Mesendoderm (in vitro differentiated cells): ENCODE measurements at regions not wholly inside any gene's neighbourhood (a gene's known extent, or its start where the extent isn't known, plus 50 kb on each side); places are given as distances from the start of the nearest gene placed in this dataset.

Source experiments
- DNase-seq: peaks from one replicate; pipeline ENCODE4 v3.0.0; 2013
- H2AK5ac ChIP-seq: 2 replicates; pipeline ENCODE4 v1.6.1; 2013; ENCODE audit warnings: low read length, inconsistent platforms
- H2BK120ac ChIP-seq: 2 replicates; pipeline ENCODE4 v1.6.1; 2013; ENCODE audit warnings: low read depth, mild to moderate bottlenecking, low read length, moderate library complexity, mixed read lengths
- H2BK15ac ChIP-seq: replicated peaks from 2 replicates; pipeline ENCODE4 v1.6.1; 2013; ENCODE audit warnings: low read depth, mild to moderate bottlenecking, moderate library complexity
- H2BK5ac ChIP-seq: 2 replicates; pipeline ENCODE4 v1.6.1; 2013; ENCODE audit warnings: low read length, inconsistent platforms
- H3K18ac ChIP-seq: 2 replicates; pipeline ENCODE4 v1.6.1; 2013; ENCODE audit warnings: mild to moderate bottlenecking, low read length, mixed read lengths
- H3K23ac ChIP-seq: one replicate; pipeline ENCODE4 v1.6.1; 2013; ENCODE audit warnings: low read length
- H3K27ac ChIP-seq: 2 replicates; pipeline ENCODE4 v1.5.1; 2013; ENCODE audit warnings: low read depth, mild to moderate bottlenecking, inconsistent platforms, low read length, moderate library complexity
- H3K27me3 ChIP-seq: 2 replicates; pipeline ENCODE4 v1.6.1; 2013; ENCODE audit warnings: low read length, control low read depth, mild to moderate bottlenecking, inconsistent platforms; ENCODE audit not compliant: insufficient read depth, poor library complexity
- H3K36me3 ChIP-seq: 2 replicates; pipeline ENCODE4 v1.6.1; 2013; ENCODE audit warnings: low read length, inconsistent platforms; ENCODE audit not compliant: control insufficient read depth, insufficient read depth
- H3K4ac ChIP-seq: one replicate; pipeline ENCODE4 v1.6.1; 2013; ENCODE audit warnings: low read depth, mild to moderate bottlenecking, low read length, moderate library complexity
- H3K4me1 ChIP-seq: 2 replicates; pipeline ENCODE4 v1.6.1; 2013; ENCODE audit warnings: low read depth, low read length, inconsistent platforms; ENCODE audit not compliant: control insufficient read depth
- H3K4me2 ChIP-seq: 2 replicates; pipeline ENCODE4 v1.6.1; 2013; ENCODE audit warnings: low read length
- H3K4me3 ChIP-seq: 2 replicates; pipeline ENCODE4 v1.5.1; 2013; ENCODE audit warnings: mild to moderate bottlenecking, low read length
- H3K56ac ChIP-seq: one replicate; pipeline ENCODE4 v1.6.1; 2013; ENCODE audit warnings: low read length
- H3K79me1 ChIP-seq: 2 replicates; pipeline ENCODE4 v1.6.1; 2013; ENCODE audit warnings: low read length, inconsistent platforms
- H3K79me2 ChIP-seq: 2 replicates; pipeline ENCODE4 v1.6.1; 2013; ENCODE audit warnings: mild to moderate bottlenecking, low read length; ENCODE audit not compliant: control insufficient read depth, insufficient read depth
- H3K9ac ChIP-seq: 2 replicates; pipeline ENCODE4 v1.6.1; 2013; ENCODE audit warnings: low read length, inconsistent platforms
- H4K5ac ChIP-seq: one replicate; pipeline ENCODE4 v1.6.1; 2013; ENCODE audit warnings: low read length
- H4K8ac ChIP-seq: one replicate; pipeline ENCODE4 v1.6.1; 2013; ENCODE audit warnings: low read depth, mild to moderate bottlenecking, control low read depth, low read length, moderate library complexity
- WGBS: extraction: QIAGEN DNeasy Blood & Tissue Kit; methylation state at CpG from one replicate; pipeline ENCODE4 v1.1.7; 2013; ENCODE audit warnings: low lambda C conversion rate, missing lambda C conversion rate; ENCODE audit not compliant: insufficient coverage; ENCODE audit errors: extremely low coverage; 5-methylcytosine and 5-hydroxymethylcytosine counted together

DNA sequence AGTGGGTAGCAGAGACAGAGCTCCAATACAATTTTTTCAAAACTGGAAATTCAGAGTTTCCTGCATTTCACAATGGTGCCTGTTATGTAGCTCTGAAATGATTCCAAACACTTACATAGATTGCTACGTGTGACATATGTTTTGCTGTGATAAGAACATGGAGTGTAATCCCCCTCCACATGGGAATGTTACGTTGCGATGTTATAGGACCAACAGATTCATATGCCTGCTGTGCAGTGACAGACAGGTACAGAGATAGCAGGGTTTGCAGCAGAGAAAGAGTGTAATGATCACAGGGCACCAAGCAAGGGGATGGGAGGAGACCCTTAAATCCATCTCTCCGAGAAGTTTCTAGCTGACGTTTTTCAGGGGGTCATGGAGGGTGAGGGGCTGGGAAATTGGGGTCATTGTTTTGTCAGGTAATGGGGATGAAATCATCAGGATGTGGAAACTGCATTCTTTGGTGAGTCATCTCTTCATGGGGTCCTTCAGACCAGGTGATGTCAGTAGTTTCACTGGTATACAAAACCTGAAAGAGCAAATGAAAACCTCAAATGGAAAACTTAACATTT is 76.6 kb upstream of the OSBPL8 start:
- H2BK120ac ChIP-seq = no peak overlapping the region
- H3K4me2 ChIP-seq = no peak overlapping the region
- no peak overlapping the region for H3K23ac ChIP-seq
- no peak overlapping the region for H3K27ac ChIP-seq
- H3K56ac ChIP-seq = no peak overlapping the region
- DNase-seq = peak; percentile 87
- peak overlapping the region; percentile 32 for H3K18ac ChIP-seq
- no peak overlapping the region for H4K5ac ChIP-seq
- no peak overlapping the region for H2BK5ac ChIP-seq
- no CpG with 5 or more reads among the region's 5 CpGs for whole genome bisulfite sequencing
- H3K27me3 ChIP-seq = no peaks in the 10 kb centered on the region
- no peak overlapping the region for H3K4me3 ChIP-seq
- no peaks in the 10 kb centered on the region for H3K79me1 ChIP-seq
- H2AK5ac ChIP-seq = no peak overlapping the region
- no peak overlapping the region for H3K4ac ChIP-seq
- no peak overlapping the region for H4K8ac ChIP-seq
- H3K4me1 ChIP-seq = no peaks in the 10 kb centered on the region
- no peaks in the 10 kb centered on the region for H3K79me2 ChIP-seq
- H3K9ac ChIP-seq = no peak overlapping the region
- H2BK15ac ChIP-seq = no peak overlapping the region
- H3K36me3 ChIP-seq = no peaks in the 10 kb centered on the region

DNA sequence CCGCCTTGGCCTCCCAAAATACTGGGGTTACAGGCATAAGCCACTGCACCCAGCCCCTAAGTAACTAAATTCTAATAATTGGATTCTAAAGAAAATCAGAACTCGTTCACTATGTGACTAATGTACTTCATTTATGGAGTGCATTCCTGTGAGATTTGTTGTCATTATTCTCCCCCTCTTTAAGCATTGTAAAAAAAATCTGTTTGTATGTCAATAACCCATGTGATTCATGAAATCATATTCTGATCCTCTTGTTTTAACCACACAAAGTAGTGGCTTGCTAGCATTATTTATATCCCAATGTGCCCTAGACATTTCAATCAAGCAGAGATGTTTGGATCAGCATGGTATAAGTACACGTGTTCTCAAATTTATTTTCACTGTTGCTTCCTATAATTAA is 78.2 kb upstream of the OSBPL8 start:
- Histone ChIP-seq H3K23ac (no peak overlapping the region), H2BK15ac (no peak overlapping the region), H4K5ac (no peak overlapping the region), H3K79me1 (no peaks in the 10 kb centered on the region), H3K9ac (no peak overlapping the region), H2AK5ac (no peak overlapping the region), H3K4me1 (no peaks in the 10 kb centered on the region), H3K4ac (no peak overlapping the region), H3K36me3 (no peaks in the 10 kb centered on the region), H3K56ac (no peak overlapping the region), H3K27me3 (no peaks in the 10 kb centered on the region), H2BK5ac (no peak overlapping the region), H3K27ac (no peak overlapping the region), H3K18ac (no peak overlapping the region), H2BK120ac (no peak overlapping the region), H4K8ac (no peak overlapping the region), H3K79me2 (no peaks in the 10 kb centered on the region), H3K4me2 (no peak overlapping the region), H3K4me3 (no peak overlapping the region)
- no peak for DNase-seq
- no CpG with 5 or more reads among the region's 3 CpGs for WGBS

DNA sequence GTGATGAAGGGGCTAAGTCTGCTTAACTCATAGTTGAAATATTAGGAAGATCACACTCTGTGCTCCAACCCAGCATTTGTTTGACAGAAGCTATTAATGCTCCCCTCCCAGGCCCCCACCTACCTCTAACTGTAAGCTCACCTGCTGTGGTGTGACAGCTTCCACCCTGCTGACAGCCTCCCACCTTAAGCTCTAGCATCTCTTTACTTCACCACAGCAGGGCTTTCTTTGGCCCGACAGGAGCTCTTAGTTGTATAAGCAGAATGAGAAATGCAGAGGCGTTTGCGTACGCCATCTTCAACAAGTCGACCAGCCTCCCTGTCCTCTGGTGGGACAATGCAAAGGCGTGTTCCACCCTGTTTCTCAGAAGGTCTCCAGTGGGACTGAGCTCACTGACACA is 80.1 kb upstream of the OSBPL8 start:
- H2BK5ac ChIP-seq = no peak overlapping the region
- H2BK120ac ChIP-seq = no peak overlapping the region
- no peak overlapping the region for H3K4ac ChIP-seq
- no peak overlapping the region for H3K4me2 ChIP-seq
- H3K23ac ChIP-seq = no peak overlapping the region
- H3K56ac ChIP-seq = no peak overlapping the region
- H3K27me3 ChIP-seq = no peaks in the 10 kb centered on the region
- H3K4me1 ChIP-seq = no peaks in the 10 kb centered on the region
- no peaks in the 10 kb centered on the region for H3K36me3 ChIP-seq
- no peak overlapping the region for H4K8ac ChIP-seq
- no peaks in the 10 kb centered on the region for H3K79me2 ChIP-seq
- DNase-seq = no peak
- no peak overlapping the region for H3K18ac ChIP-seq
- H3K27ac ChIP-seq = no peak overlapping the region
- no peak overlapping the region for H3K9ac ChIP-seq
- H4K5ac ChIP-seq = no peak overlapping the region
- H2AK5ac ChIP-seq = no peak overlapping the region
- no peak overlapping the region for H3K4me3 ChIP-seq
- no peak overlapping the region for H2BK15ac ChIP-seq
- WGBS = no CpG with 5 or more reads among the region's 6 CpGs
- no peaks in the 10 kb centered on the region for H3K79me1 ChIP-seq

DNA sequence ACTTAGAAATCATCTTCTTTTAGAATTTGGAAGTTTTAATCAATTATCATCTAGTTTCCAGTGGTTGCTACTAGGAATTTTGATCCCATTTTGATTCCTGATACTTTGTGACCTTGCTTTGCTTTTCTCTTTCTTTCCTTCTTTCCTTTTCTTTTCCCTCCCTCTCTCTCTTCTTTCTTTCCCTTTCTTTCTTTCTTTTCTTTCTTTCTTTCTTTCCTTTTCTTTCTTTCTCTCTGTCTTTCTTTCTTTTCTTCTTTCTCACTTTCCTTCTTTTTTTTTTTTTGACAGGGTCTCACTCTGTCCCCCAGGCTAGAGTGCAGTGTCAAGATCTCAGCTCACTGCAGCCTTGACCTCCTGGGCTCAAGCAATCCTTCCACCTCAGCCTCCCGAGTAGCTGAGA is 81.5 kb upstream of the OSBPL8 start:
- H3K23ac ChIP-seq = no peak overlapping the region
- no peak overlapping the region for H3K18ac ChIP-seq
- no peaks in the 10 kb centered on the region for H3K79me1 ChIP-seq
- no peak overlapping the region for H3K9ac ChIP-seq
- no peak overlapping the region for H2BK120ac ChIP-seq
- H3K36me3 ChIP-seq = no peaks in the 10 kb centered on the region
- no CpG with 5 or more reads among the region's 1 CpG for WGBS
- no peak overlapping the region for H3K4me2 ChIP-seq
- H3K56ac ChIP-seq = no peak overlapping the region
- H2AK5ac ChIP-seq = no peak overlapping the region
- no peak overlapping the region for H2BK5ac ChIP-seq
- no peak overlapping the region for H4K8ac ChIP-seq
- no peaks in the 10 kb centered on the region for H3K4me1 ChIP-seq
- no peak overlapping the region for H2BK15ac ChIP-seq
- no peak for DNase-seq
- H3K27ac ChIP-seq = no peak overlapping the region
- no peak overlapping the region for H4K5ac ChIP-seq
- H3K27me3 ChIP-seq = no peaks in the 10 kb centered on the region
- H3K79me2 ChIP-seq = no peaks in the 10 kb centered on the region
- no peak overlapping the region for H3K4ac ChIP-seq
- no peak overlapping the region for H3K4me3 ChIP-seq

DNA sequence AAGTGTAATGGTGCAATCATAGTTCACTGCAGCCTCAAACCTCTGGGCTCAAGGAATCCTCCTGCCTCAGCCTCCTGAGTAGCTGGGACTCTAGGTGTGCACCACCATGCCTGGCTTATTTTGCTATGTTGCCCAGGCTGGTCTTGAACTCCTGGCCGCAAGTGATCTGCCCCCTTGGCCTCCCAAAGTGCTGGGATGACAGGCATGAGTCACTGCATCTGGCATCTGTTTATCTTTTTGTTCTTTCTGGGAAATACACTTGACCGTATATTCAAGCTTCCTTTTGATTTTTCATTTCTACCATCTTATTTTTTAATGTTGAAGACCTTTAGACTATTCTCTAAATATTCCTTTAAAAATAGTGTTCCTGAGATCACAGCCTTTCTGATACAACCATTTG is 82.4 kb upstream of the OSBPL8 start:
- no peak overlapping the region for H3K18ac ChIP-seq
- no CpG with 5 or more reads among the region's 2 CpGs for WGBS
- H2BK15ac ChIP-seq = no peak overlapping the region
- H2BK5ac ChIP-seq = no peak overlapping the region
- no peak overlapping the region for H3K23ac ChIP-seq
- H4K8ac ChIP-seq = no peak overlapping the region
- no peak overlapping the region for H3K4ac ChIP-seq
- H3K79me2 ChIP-seq = no peaks in the 10 kb centered on the region
- no peaks in the 10 kb centered on the region for H3K79me1 ChIP-seq
- H3K56ac ChIP-seq = no peak overlapping the region
- H4K5ac ChIP-seq = no peak overlapping the region
- no peak overlapping the region for H3K4me2 ChIP-seq
- DNase-seq = no peak
- H3K4me1 ChIP-seq = no peaks in the 10 kb centered on the region
- H3K9ac ChIP-seq = no peak overlapping the region
- no peaks in the 10 kb centered on the region for H3K36me3 ChIP-seq
- no peak overlapping the region for H3K4me3 ChIP-seq
- no peak overlapping the region for H3K27ac ChIP-seq
- no peak overlapping the region for H2BK120ac ChIP-seq
- H3K27me3 ChIP-seq = no peaks in the 10 kb centered on the region
- H2AK5ac ChIP-seq = no peak overlapping the region

DNA sequence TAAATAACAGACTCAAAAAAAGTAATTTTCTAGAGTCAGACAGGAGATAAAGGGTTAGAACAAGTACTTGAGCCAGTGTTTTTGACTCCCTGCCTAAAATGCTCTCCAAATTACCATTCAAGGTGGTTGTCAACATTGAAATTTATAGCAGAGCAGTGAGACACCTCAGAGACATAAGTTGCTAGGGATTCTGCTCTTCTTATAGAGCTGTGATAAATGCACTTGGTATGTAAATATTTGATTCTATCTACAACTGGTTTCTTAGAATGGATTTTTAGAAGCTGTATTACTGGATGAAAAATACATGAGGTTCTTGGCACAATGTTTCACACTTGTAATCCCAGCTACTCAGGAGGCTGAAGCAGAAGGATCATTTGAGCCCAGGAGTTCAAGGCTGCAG is 83.9 kb upstream of the OSBPL8 start:
- Histone ChIP-seq H3K56ac (no peak overlapping the region), H2BK15ac (no peak overlapping the region), H2AK5ac (no peak overlapping the region), H2BK5ac (no peak overlapping the region), H3K79me1 (no peaks in the 10 kb centered on the region), H2BK120ac (no peak overlapping the region), H3K4me1 (no peaks in the 10 kb centered on the region), H3K23ac (no peak overlapping the region), H3K4me2 (no peak overlapping the region), H3K18ac (no peak overlapping the region), H3K79me2 (no peaks in the 10 kb centered on the region), H3K9ac (no peak overlapping the region), H4K5ac (no peak overlapping the region), H3K4ac (no peak overlapping the region), H3K27ac (no peak overlapping the region), H3K36me3 (no peaks in the 10 kb centered on the region), H4K8ac (no peak overlapping the region), H3K27me3 (no peaks in the 10 kb centered on the region), H3K4me3 (no peak overlapping the region)
- no peak for DNase-seq
